Loucy (cell line): ENCODE measurements at regions not wholly inside any gene's neighbourhood (a gene's known extent, or its start where the extent isn't known, plus 50 kb on each side); places are given as distances from the start of the nearest gene placed in this dataset.

ENCODE experiments used
- H2AFZ ChIP-seq: fragments of 200-600 bp; sonication (generic); 2 replicates; pipeline ENCODE4 v1.6.0; 2016; ENCODE audit warnings: antibody characterized with exemption, mild to moderate bottlenecking, low read length, moderate library complexity
- H3F3A ChIP-seq: fragments of 200-600 bp; 2 replicates; pipeline ENCODE4 v1.6.0; 2016; ENCODE audit warnings: antibody characterized with exemption, low read depth, mild to moderate bottlenecking
- H3K27me3 ChIP-seq: fragments of 200-600 bp; sonication (generic); 2 replicates; pipeline ENCODE4 v1.6.1; 2014; ENCODE audit warnings: low read length, mild to moderate bottlenecking; ENCODE audit not compliant: insufficient read depth, poor library complexity, severe bottlenecking
- H3K36me3 ChIP-seq: fragments of 200-600 bp; sonication (generic); 2 replicates; pipeline ENCODE4 v1.6.1; 2016; ENCODE audit warnings: low read length; ENCODE audit not compliant: insufficient read depth
- H3K4me1 ChIP-seq: fragments of 200-600 bp; sonication (generic); 2 replicates; pipeline ENCODE4 v1.5.1; 2014; ENCODE audit warnings: low read length, mild to moderate bottlenecking; ENCODE audit not compliant: insufficient read depth, poor library complexity, severe bottlenecking
- H3K4me2 ChIP-seq: fragments of 200-600 bp; sonication (generic); 2 replicates; pipeline ENCODE4 v1.6.0; 2014; ENCODE audit warnings: antibody characterized with exemption, low read length, low read depth, mild to moderate bottlenecking; ENCODE audit not compliant: poor library complexity, severe bottlenecking
- H3K4me3 ChIP-seq: fragments of 200-600 bp; sonication (generic); 2 replicates; pipeline ENCODE4 v1.5.1; 2014; ENCODE audit warnings: low read length, mild to moderate bottlenecking, mixed read lengths; ENCODE audit not compliant: poor library complexity, severe bottlenecking
- H3K79me2 ChIP-seq: fragments of 200-600 bp; sonication (generic); 2 replicates; pipeline ENCODE4 v1.6.1; 2014; ENCODE audit warnings: low read length; ENCODE audit not compliant: insufficient read depth
- H3K9ac ChIP-seq: fragments of 200-600 bp; sonication (generic); 2 replicates; pipeline ENCODE4 v1.6.0; 2014; ENCODE audit warnings: mild to moderate bottlenecking, low read depth, low read length, moderate library complexity; ENCODE audit not compliant: poor library complexity, severe bottlenecking
- H3K9me2 ChIP-seq: fragments of 200-600 bp; sonication (generic); replicated peaks from 2 replicates; pipeline ENCODE4 v1.6.1; 2016; ENCODE audit warnings: low read depth, low read length, mixed read lengths
- H3K9me3 ChIP-seq: fragments of 200-600 bp; sonication (generic); 2 replicates; pipeline ENCODE4 v1.6.1; 2014; ENCODE audit warnings: mild to moderate bottlenecking, antibody characterized with exemption, low read length, low read depth; ENCODE audit not compliant: insufficient read depth
- H4K20me1 ChIP-seq: fragments of 200-600 bp; sonication (generic); 2 replicates; pipeline ENCODE4 v1.6.0; 2014; ENCODE audit warnings: antibody characterized with exemption, low read length, mild to moderate bottlenecking; ENCODE audit not compliant: insufficient read depth, poor library complexity, severe bottlenecking
- CTCF ChIP-seq: fragments of 200-600 bp; sonication (generic); conservative IDR thresholded peaks from 2 replicates; pipeline ENCODE4 v1.5.1; 2014; ENCODE audit warnings: mild to moderate bottlenecking, antibody characterized with exemption, low read length
- EZH2phosphoT487 ChIP-seq: fragments of 200-600 bp; IDR thresholded peaks from 2 replicates; pipeline ENCODE4 v1.6.1; 2018; ENCODE audit warnings: antibody characterized with exemption, mild to moderate bottlenecking, moderate library complexity, borderline replicate concordance

- Histone ChIP-seq H3K4me2 (no peak overlapping the region), H2AFZ (no peak overlapping the region), H3K9me3 (no peaks in the 10 kb centered on the region), H3K27me3 (no peaks in the 10 kb centered on the region), H3K9me2 (no peaks in the 10 kb centered on the region), H3K4me3 (no peak overlapping the region), H3K9ac (no peak overlapping the region), H3K4me1 (no peaks in the 10 kb centered on the region), H3K36me3 (no peaks in the 10 kb centered on the region), H3K79me2 (no peaks in the 10 kb centered on the region), H3F3A (no peaks in the 10 kb centered on the region), H4K20me1 (no peaks in the 10 kb centered on the region)
- TF ChIP-seq CTCF (no peak), EZH2phosphoT487 (no peak)
Observed at GRCh38 chr12:97005174-97005573, 98.1 kb downstream of the NEDD1 start.

GRCh38 chr12:97005646-97006045 is 98.6 kb downstream of the NEDD1 start:
- H3K79me2 ChIP-seq, result no peaks in the 10 kb centered on the region
- H3K4me1 ChIP-seq, result no peaks in the 10 kb centered on the region
- H3K9ac ChIP-seq, result no peak overlapping the region
- TF ChIP-seq CTCF, result no peak
- no peak for TF ChIP-seq EZH2phosphoT487
- no peaks in the 10 kb centered on the region for H4K20me1 ChIP-seq
- no peak overlapping the region for H3K4me2 ChIP-seq
- H3K9me2 ChIP-seq, result no peaks in the 10 kb centered on the region
- no peaks in the 10 kb centered on the region for H3K27me3 ChIP-seq
- no peaks in the 10 kb centered on the region for H3F3A ChIP-seq
- no peak overlapping the region for H2AFZ ChIP-seq
- H3K9me3 ChIP-seq, result no peaks in the 10 kb centered on the region
- no peak overlapping the region for H3K4me3 ChIP-seq
- H3K36me3 ChIP-seq, result no peaks in the 10 kb centered on the region

GRCh38 chr12:97006585-97006984 is 99.5 kb downstream of the NEDD1 start:
- TF ChIP-seq EZH2phosphoT487, result no peak
- H3K79me2 ChIP-seq, result no peaks in the 10 kb centered on the region

GRCh38 chr12:97016163-97016562 is 109.1 kb downstream of the NEDD1 start:
- no peak overlapping the region for H3K4me3 ChIP-seq
- no peak overlapping the region for H3K9ac ChIP-seq
- no peaks in the 10 kb centered on the region for H3K9me3 ChIP-seq
- no peaks in the 10 kb centered on the region for H3K4me1 ChIP-seq
- no peak overlapping the region for H3K4me2 ChIP-seq
- H3K9me2 ChIP-seq, result no peaks in the 10 kb centered on the region
- no peaks in the 10 kb centered on the region for H3K79me2 ChIP-seq
- H2AFZ ChIP-seq, result no peak overlapping the region
- TF ChIP-seq EZH2phosphoT487, result no peak
- TF ChIP-seq CTCF, result no peak
- H3K27me3 ChIP-seq, result no peaks in the 10 kb centered on the region
- H4K20me1 ChIP-seq, result no peaks in the 10 kb centered on the region
- H3K36me3 ChIP-seq, result no peaks in the 10 kb centered on the region
- H3F3A ChIP-seq, result no peaks in the 10 kb centered on the region

More at GRCh38 chr12:97006585-97006984, 99.5 kb downstream of the NEDD1 start:
- Histone ChIP-seq H3K9me3 (no peaks in the 10 kb centered on the region), H3K4me1 (no peaks in the 10 kb centered on the region), H3F3A (no peaks in the 10 kb centered on the region), H3K9ac (no peak overlapping the region), H3K4me2 (no peak overlapping the region), H2AFZ (no peak overlapping the region), H3K36me3 (no peaks in the 10 kb centered on the region), H3K27me3 (no peaks in the 10 kb centered on the region), H3K9me2 (no peaks in the 10 kb centered on the region), H4K20me1 (no peaks in the 10 kb centered on the region), H3K4me3 (no peak overlapping the region)
